ENCODE measurements at regions not wholly inside any gene's neighbourhood (a gene's known extent, or its start where the extent isn't known, plus 50 kb on each side); places are given as distances from the start of the nearest gene placed in this dataset.
"Not testable (repeated sequence)": the region's sequence is repeated elsewhere in the genome, so short reads cannot be mapped to it uniquely, and the experiment has no call there.

- DNase-seq = not testable (repeated sequence)
Measured at GRCh38 chr5:96319981-96320739, 112.9 kb downstream of the PCSK1 start.

DNA sequence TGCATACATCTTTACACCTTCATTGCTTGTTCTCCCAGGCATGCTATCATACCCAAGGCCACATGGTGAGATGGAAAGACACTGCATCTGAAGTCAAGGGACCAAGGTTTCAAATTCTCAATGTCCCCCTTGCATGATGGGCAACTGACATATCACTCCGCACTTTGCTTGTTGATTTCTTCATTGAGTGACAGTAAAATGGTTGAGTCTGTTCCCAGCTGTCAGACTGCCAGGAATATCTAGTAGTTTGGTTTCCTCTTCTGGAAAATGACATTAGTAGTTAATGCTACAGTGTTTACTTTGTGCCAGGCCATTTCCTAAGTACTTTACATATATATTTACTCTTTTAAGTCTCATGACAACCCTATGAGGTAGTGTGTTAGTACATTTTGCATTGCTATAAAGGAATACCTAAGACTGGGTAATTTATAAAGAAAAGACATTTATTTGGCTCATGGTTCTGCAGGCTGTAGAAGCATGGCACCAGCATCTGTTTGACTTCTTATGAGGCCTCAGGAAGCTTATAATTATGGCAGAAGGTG lies 114.4 kb downstream of the PCSK1 start:
- DNase-seq = no peak

DNA sequence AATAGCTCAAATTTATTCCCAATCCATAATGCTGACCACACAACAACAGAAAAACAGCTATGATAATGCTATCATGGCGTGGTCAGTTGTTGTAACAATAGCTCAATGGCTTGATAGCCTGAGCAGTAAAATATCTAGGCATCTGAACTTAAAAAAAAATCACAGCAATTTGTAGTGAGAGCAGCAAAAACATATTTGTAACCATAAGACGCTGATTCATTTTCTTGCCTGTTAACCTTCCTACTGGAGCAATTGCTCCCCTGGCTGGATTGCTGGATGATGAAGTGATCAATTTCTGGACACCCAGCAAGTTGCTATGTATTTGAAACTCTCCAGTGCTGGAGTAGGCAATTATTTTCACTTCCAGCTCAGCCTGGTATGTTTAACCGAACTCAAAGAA lies 115.1 kb downstream of the PCSK1 start:
- DNase-seq = no peak

DNA sequence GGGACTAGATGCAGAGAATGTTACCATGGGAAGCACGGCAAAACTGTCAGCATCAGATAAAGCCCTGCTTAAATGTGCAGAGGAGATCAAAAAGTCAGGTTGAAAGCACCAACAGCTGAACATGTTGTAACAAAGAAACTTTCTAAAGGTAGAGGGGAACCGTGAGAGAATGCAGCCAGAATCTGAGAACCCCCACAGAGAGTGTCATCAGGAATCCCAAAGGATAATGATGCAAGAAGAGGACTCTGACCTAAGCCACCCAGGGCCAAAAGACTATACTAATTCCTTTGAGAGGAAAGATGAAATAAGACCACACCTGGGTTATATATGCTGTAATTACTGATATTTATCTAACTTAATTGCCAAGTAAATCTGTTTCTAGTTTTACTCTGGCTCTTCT lies 116.6 kb downstream of the PCSK1 start:
- DNase-seq = no peak

DNA sequence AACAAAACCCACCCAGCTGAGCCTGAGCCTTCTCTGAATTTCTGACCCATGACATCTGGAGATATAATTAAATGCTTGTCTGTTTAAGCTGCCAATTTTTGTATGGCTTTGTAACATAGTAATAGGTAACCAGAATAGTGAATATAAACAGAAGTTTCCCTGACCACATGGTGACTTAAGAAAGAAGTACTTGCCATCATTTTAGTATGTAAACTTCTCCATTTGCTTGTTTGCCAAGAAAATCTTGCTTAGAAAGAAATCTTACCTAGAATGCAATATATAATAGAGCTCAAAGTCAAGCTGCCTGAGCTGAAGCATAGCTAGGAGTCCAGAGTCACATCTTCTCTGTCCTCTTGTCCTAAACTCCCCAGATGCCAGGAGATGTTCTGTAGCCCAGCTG lies 117.0 kb downstream of the PCSK1 start:
- DNase-seq = no peak

DNA sequence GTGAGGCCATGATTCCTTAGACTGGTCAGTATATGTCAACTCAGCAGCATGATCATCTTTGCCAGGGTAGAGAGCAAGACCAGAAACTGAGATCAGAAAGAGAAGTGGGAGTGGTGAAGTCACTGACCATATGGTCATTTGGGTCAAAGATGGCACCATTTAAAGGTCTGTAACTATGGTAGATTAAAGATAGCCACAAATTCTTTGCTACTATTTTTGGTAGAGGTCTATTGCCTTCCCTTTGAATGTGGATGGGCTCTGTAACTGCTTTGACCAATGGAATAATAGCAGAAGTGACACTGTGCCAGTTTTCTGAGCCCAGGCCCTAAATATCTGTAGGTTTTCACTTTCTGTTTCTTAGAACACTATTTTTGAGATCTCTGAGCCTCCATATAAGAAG lies 117.6 kb downstream of the PCSK1 start:
- DNase-seq = no peak

DNA sequence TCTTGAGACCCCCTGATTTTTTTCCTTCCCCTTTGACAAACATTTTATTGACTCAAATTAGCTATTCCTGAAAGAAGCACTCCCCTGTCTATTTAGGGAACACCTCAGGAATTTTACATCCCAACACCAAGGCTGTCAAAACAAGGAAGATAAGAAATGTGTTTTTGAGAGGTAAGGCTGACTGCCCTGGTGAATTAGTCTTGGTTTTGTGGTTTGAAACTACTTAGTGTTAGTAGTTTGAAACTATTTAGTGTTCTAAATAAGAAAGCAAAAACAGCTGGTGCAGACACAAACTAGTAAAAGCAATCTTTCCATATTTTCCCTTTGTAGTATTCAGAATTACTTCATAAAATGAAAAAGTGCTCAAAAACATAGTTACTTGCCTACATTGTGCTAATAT lies 120.7 kb downstream of the PCSK1 start:
- DNase-seq = no peak

DNA sequence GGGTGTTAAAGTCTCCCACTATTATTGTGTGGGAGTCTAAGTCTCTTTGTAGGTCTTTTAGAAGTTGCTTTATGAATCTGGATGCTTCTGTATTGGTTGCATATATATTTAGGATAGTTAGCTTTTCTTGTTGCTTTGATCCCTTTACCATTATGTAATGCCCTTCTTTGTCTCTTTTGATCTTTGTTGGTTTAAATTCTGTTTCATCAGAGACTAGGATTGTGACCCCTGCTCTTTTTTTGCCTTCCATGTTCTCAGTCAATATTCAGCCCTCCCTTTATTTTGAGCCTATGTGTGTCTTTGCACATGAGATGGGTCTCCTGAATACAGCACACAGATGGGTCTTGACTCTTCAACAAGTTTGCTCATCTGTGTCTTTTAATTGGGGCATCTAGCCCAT lies 126.0 kb downstream of the PCSK1 start:
- DNase-seq = not testable (repeated sequence)

GRCh38 chr5:96302174-96302738 lies 130.8 kb downstream of the PCSK1 start:
- DNase-seq = no peak

GRCh38 chr5:96300976-96301375 lies 132.1 kb downstream of the PCSK1 start:
- peak; percentile 20 for DNase-seq

DNA sequence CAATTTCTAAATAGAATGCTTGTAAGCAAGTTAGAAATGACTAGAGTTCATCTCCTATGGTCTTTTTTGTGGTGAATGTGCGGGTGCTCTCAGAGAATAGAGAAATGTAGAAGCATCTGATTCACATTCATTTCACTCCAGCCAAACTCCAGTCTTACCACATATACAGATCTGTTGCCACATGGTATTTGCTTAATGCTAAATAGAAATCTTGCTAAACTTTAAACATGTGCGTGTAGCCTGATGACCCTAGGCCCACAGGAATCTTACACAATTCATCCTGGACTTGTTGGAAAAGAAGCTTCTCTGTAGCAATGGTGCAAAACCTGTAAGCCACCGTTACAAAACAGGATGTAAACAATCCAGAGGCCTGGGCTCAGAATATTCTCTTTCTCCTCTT lies 135.2 kb downstream of the PCSK1 start:
- DNase-seq = no peak

GRCh38 chr5:96297290-96297689 lies 135.8 kb downstream of the PCSK1 start:
- no peak for DNase-seq

- no peak for DNase-seq
Measured at GRCh38 chr5:96294884-96295202, 138.2 kb downstream of the PCSK1 start.

GRCh38 chr5:96293966-96294883 lies 138.8 kb downstream of the PCSK1 start:
- no peak for DNase-seq

GRCh38 chr5:96292582-96293247 lies 140.3 kb downstream of the PCSK1 start:
- DNase-seq = no peak

DNA sequence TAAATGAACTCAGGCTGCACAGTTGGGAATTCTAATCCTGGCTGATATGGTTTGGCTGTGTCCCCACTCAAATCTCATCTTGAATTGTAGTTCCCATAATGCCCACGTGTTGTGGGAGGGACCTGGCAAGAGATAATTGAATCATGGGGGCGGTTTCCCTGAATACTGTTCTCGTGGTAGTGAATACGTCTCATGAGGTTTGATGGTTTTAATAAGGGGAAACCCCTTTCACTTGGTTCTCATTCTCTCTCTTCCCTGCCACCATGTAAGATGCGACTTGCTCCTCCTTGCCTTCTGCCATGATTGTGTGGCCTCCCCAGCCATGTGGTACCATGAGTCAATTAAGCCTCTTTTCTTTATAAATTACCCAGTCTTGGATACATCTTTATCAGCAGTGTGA lies 143.8 kb downstream of the PCSK1 start:
- DNase-seq = not testable (repeated sequence)

- DNase-seq = no peak
Measured at GRCh38 chr5:96288845-96289185, 144.2 kb downstream of the PCSK1 start.

- no peak for DNase-seq
Measured at GRCh38 chr5:96288166-96288844, 144.7 kb downstream of the PCSK1 start.

DNA sequence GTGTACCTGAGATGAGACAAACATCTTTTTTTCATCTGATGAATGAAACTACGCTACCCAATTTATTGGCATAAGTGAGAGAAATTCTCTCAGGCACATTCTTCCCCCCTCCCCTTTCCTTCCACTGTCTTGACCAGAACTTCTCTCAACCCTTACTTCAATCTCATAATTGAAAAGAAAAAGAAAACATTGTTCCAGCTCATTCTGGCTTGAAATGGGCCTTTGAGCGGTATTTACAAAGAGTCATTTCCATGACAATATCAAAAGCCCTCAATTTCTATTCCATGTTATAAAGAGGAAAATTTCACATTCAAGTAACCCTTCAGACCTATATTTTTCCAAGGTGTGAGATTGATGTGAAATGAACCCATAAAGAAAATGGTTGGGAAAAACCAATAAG lies 145.9 kb downstream of the PCSK1 start:
- DNase-seq = no peak

DNA sequence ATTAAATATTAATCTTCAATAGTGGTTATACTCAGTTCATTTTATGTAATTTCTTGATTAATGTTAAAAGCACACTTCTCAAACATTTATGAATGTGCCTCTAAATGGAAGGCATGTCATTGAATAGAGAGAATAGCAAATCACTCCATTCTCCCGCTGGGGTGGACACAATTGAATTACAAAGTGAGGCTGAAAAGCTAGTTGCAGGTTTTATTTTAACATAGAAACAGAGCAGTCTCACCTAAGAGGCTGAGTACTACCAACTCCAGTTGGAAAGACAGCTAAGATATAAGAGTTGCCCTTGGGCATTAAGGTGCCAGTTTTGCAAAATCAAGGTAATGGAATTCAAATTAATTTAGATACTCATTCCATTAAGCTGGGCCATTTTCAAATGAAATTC lies 147.2 kb downstream of the PCSK1 start:
- DNase-seq = no peak

DNA sequence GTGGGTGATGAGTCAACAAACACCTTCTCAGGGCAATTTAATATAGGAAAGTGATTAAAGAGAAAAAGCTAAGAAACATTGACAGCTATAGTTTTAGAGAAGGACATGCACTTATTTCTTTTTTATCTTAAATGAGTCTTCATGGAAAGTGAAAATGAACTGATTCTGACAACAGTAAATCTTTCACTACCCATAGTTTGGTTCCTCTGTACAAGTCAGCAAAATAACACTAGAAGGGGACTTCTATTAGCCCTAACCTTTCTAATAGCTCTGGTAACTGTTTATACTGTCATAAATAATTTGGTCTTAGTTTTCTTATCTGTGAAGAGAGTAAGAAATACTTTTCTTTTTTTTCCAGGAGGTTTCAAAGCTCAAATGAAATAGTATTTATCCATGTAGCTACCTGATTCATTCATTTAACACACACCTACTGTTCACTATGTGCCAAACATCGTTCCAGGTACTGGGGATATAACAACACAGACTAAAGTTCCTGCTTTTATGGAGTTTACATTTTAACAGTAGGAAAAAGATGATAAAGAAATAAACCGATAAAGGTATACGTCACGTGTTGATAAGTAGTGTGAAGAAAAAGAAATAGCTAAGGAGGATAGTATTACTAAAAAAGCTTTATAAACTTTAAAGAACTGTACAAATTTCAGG lies 148.2 kb downstream of the PCSK1 start:
- no peak for DNase-seq

GRCh38 chr5:96283589-96283988 lies 149.5 kb downstream of the PCSK1 start:
- no peak for DNase-seq
